Esophagus muscularis mucosa (tissue), 4 donors: ENCODE measurements at regions not wholly inside any gene's neighbourhood (a gene's known extent, or its start where the extent isn't known, plus 50 kb on each side); places are given as distances from the start of the nearest gene placed in this dataset.

ENCODE experiments used
- DNase-seq: peaks from one replicate; pipeline ENCODE4 v3.0.0-alpha.2; 2017; ENCODE audit errors: extremely low spot score
- H3K27ac ChIP-seq, 4 donors: fragments of 200-600 bp; sonication (generic); replicated peaks in 1 of 4; 1 replicate in 3 of 4; 2 replicates in 1 of 4; pipeline ENCODE4 v1.5.1; 2016 to 2019; ENCODE audit warnings: mild to moderate bottlenecking in 1 of 4
- H3K27me3 ChIP-seq, 4 donors: fragments of 200-600 bp; sonication (generic); one replicate each; pipeline versions ENCODE4 v1.5.1 to v1.6.0; 2016 to 2019
- H3K36me3 ChIP-seq, 4 donors: fragments of 200-600 bp; sonication (generic); one replicate each; pipeline ENCODE4 v1.5.1; 2016 to 2019
- H3K4me1 ChIP-seq, 4 donors: fragments of 200-600 bp; sonication (generic); one replicate each; pipeline ENCODE4 v1.5.1; 2016 to 2019
- H3K4me3 ChIP-seq, 4 donors: fragments of 200-600 bp; sonication (generic); 1 replicate in 2 of 4; 2 replicates in 2 of 4; pipeline ENCODE4 v1.5.1; 2016 to 2019; ENCODE audit warnings: mild to moderate bottlenecking in 4 of 4, moderate library complexity in 1 of 4
- H3K9me3 ChIP-seq, 4 donors: fragments of 200-600 bp; sonication (generic); 1 replicate in 3 of 4; 2 replicates in 1 of 4; pipeline ENCODE4 v1.5.1; 2016 to 2019
- EP300 ChIP-seq: sonication (generic); formaldehyde crosslinking; IDR thresholded peaks from one replicate; pipeline ENCODE4 v1.6.1; 2017; ENCODE audit warnings: antibody characterized with exemption
- POLR2A ChIP-seq: fragments of 450-650 bp; IDR thresholded peaks from one replicate; pipeline ENCODE4 v1.6.1; 2017; ENCODE audit warnings: antibody characterized with exemption, moderate library complexity, mild to moderate bottlenecking, low read depth
- POLR2AphosphoS5 ChIP-seq, 2 donors: sonication (generic); formaldehyde crosslinking; IDR thresholded peaks; one replicate each; pipeline ENCODE4 v1.6.1; 2017; ENCODE audit warnings: antibody characterized with exemption in 2 of 2
- WGBS: methylation state at CpG from one replicate; pipeline ENCODE4 v1.1.5; 2018; 5-methylcytosine and 5-hydroxymethylcytosine counted together
- intact Hi-C: fragments of 100-400 bp; cut with DNase I; formaldehyde crosslinking; loops from one replicate; pipeline ENCODE4 v1.15.1; 2023
- TF ChIP-seq, protein P1 (sequence below), 3 experiments: fragments of 200-600 bp in 2 of 3; fragments of 450-650 bp in 1 of 3; sonication (generic) in 2 of 3; IDR thresholded peaks; one replicate each; pipeline ENCODE4 v1.5.1; 2017 to 2019; ENCODE audit warnings: antibody characterized with exemption in 3 of 3, mild to moderate bottlenecking in 2 of 3, moderate library complexity in 1 of 3

GRCh38 chr5:22958462-22959262 is 105.5 kb upstream of the CDH12 start:
- no peak for DNase-seq
- Histone ChIP-seq H3K9me3 (no peaks in the 10 kb centered on the region), H3K4me1 (no peaks in the 10 kb centered on the region), H3K27ac (no peak overlapping the region), H3K36me3 (no peaks in the 10 kb centered on the region), H3K27me3 (no peaks in the 10 kb centered on the region), H3K4me3 (no peak overlapping the region)
- intact Hi-C loops, result no loop called here
- no peak for TF ChIP-seq EP300
- TF ChIP-seq POLR2AphosphoS5 (IDR thresholded peaks at IDR 0.05), result no peak
- TF ChIP-seq, protein P1, sequence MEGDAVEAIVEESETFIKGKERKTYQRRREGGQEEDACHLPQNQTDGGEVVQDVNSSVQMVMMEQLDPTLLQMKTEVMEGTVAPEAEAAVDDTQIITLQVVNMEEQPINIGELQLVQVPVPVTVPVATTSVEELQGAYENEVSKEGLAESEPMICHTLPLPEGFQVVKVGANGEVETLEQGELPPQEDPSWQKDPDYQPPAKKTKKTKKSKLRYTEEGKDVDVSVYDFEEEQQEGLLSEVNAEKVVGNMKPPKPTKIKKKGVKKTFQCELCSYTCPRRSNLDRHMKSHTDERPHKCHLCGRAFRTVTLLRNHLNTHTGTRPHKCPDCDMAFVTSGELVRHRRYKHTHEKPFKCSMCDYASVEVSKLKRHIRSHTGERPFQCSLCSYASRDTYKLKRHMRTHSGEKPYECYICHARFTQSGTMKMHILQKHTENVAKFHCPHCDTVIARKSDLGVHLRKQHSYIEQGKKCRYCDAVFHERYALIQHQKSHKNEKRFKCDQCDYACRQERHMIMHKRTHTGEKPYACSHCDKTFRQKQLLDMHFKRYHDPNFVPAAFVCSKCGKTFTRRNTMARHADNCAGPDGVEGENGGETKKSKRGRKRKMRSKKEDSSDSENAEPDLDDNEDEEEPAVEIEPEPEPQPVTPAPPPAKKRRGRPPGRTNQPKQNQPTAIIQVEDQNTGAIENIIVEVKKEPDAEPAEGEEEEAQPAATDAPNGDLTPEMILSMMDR (IDR thresholded peaks at IDR 0.05), result no peak
- no peak for TF ChIP-seq POLR2A
- WGBS, result 80% methylated on average over 3 of the region's 3 CpGs

GRCh38 chr5:22947921-22948320 is 94.8 kb upstream of the CDH12 start:
- whole genome bisulfite sequencing, result 83% methylated on average over 1 of the region's 1 CpG

GRCh38 chr5:22938362-22938761 is 85.2 kb upstream of the CDH12 start:
- Histone ChIP-seq H3K36me3 (no peaks in the 10 kb centered on the region), H3K4me3 (no peak overlapping the region), H3K4me1 (no peaks in the 10 kb centered on the region), H3K27ac (no peak overlapping the region), H3K27me3 (no peaks in the 10 kb centered on the region), H3K9me3 (no peaks in the 10 kb centered on the region)
- intact Hi-C loops, result no loop called here
- WGBS, result 87% methylated on average over 4 of the region's 4 CpGs
- TF ChIP-seq EP300 (no peak), POLR2A (no peak), POLR2AphosphoS5 (IDR thresholded peaks at IDR 0.05) (no peak)
- TF ChIP-seq, protein P1 (IDR thresholded peaks at IDR 0.05), result no peak
- DNase-seq, result no peak

More at GRCh38 chr5:22947921-22948320, 94.8 kb upstream of the CDH12 start:
- H3K4me3 ChIP-seq, result no peak overlapping the region
- no peaks in the 10 kb centered on the region for H3K36me3 ChIP-seq
- no peaks in the 10 kb centered on the region for H3K27me3 ChIP-seq
- TF ChIP-seq EP300 (no peak), POLR2A (no peak), POLR2AphosphoS5 (IDR thresholded peaks at IDR 0.05) (no peak)
- TF ChIP-seq, protein P1 (IDR thresholded peaks at IDR 0.05), result no peak
- H3K4me1 ChIP-seq, result no peaks in the 10 kb centered on the region
- intact Hi-C loops, result no loop called here
- H3K9me3 ChIP-seq, result no peaks in the 10 kb centered on the region
- DNase-seq, result no peak
- H3K27ac ChIP-seq, result no peak overlapping the region

GRCh38 chr5:22928821-22929482 is 75.8 kb upstream of the CDH12 start:
- intact Hi-C loops, result no loop called here
- Histone ChIP-seq H3K27me3 (no peaks in the 10 kb centered on the region), H3K27ac (no peak overlapping the region), H3K4me1 (no peaks in the 10 kb centered on the region), H3K4me3 (no peak overlapping the region), H3K36me3 (no peaks in the 10 kb centered on the region), H3K9me3 (peaks cover 0 to 14% (median 0%) of the 10 kb centered on the region in 4 donors)
- DNase-seq, result no peak
- 82% methylated on average over 1 of the region's 1 CpG for WGBS
- TF ChIP-seq POLR2AphosphoS5 (IDR thresholded peaks at IDR 0.05) (no peak), EP300 (no peak), POLR2A (no peak)
- TF ChIP-seq, protein P1 (IDR thresholded peaks at IDR 0.05), result no peak
